WTC11 (cell line): ENCODE measurements at regions not wholly inside any gene's neighbourhood (a gene's known extent, or its start where the extent isn't known, plus 50 kb on each side); places are given as distances from the start of the nearest gene placed in this dataset.

Experiments
- ATAC-seq: fragments of 200-7000 bp; cut with Tn5 transposase; 2 replicates; pipeline ENCODE4 v1.10.0; 2021; ENCODE audit warnings: mild to moderate bottlenecking, moderate library complexity
- CTCF ChIA-PET: fragments of 300-600 bp; sonication (Branson Sonifier 250); formaldehyde crosslinking; loops from one replicate; lab custom pipeline; 2021; ENCODE audit warnings: antibody characterized with exemption; lab: Charles Lee
- POLR2A ChIA-PET: fragments of 350-600 bp; sonication (Branson Sonifier 250); formaldehyde crosslinking; loops from one replicate; lab custom pipeline; 2021; ENCODE audit warnings: antibody characterized with exemption; lab: Charles Lee
- DNase-seq: peaks from one replicate; pipeline ENCODE4 v3.0.0; 2021; ENCODE audit warnings: low spot score
- H3K27ac Mint-ChIP-seq: 2 replicates; pipeline ENCODE4 v1.8.0; 2021; ENCODE audit warnings: mixed read lengths
- H3K27me3 Mint-ChIP-seq: 2 replicates; pipeline ENCODE4 v1.8.0; 2021; ENCODE audit warnings: low read depth, mild to moderate bottlenecking, moderate library complexity, mixed read lengths
- H3K36me3 Mint-ChIP-seq: 2 replicates; pipeline ENCODE4 v1.8.0; 2021; ENCODE audit warnings: mixed read lengths
- H3K4me1 Mint-ChIP-seq: 2 replicates; pipeline ENCODE4 v1.8.0; 2022; ENCODE audit warnings: mixed read lengths
- H3K4me3 Mint-ChIP-seq: 2 replicates; pipeline ENCODE4 v1.8.0; 2021; ENCODE audit warnings: mild to moderate bottlenecking, moderate library complexity, mixed read lengths
- H3K9me3 Mint-ChIP-seq: 2 replicates; pipeline ENCODE4 v1.8.0; 2021; ENCODE audit warnings: mixed read lengths
- ARID4B ChIP-seq: sonication (generic); formaldehyde crosslinking; IDR thresholded peaks from 2 replicates; pipeline ENCODE4 v1.8.0; 2023; ENCODE audit warnings: missing genetic modification reagents, mild to moderate bottlenecking, borderline replicate concordance
- ELF4 ChIP-seq: sonication (generic); formaldehyde crosslinking; IDR thresholded peaks from 2 replicates; pipeline ENCODE4 v1.8.1; 2022; ENCODE audit warnings: low read depth, mild to moderate bottlenecking, moderate library complexity, missing genetic modification reagents
- FOXJ3 ChIP-seq: sonication (generic); formaldehyde crosslinking; IDR thresholded peaks from 2 replicates; pipeline ENCODE4 v1.9.0; 2021; ENCODE audit warnings: missing genetic modification reagents, mild to moderate bottlenecking, borderline replicate concordance
- GRHL2 ChIP-seq: fragments of 250-450 bp; sonication (Bioruptor Pico); IDR thresholded peaks from 2 replicates; pipeline ENCODE4 v1.8.0; 2022; ENCODE audit warnings: mild to moderate bottlenecking, moderate library complexity; ENCODE audit not compliant: insufficient replicate concordance, severe bottlenecking
- GTF2I ChIP-seq: fragments of 250-450 bp; sonication (Bioruptor Pico); conservative IDR thresholded peaks from 2 replicates; pipeline ENCODE4 v1.4.0; 2021; ENCODE audit warnings: mild to moderate bottlenecking
- HMGA2 ChIP-seq: fragments of 250-450 bp; sonication (Bioruptor Pico); IDR thresholded peaks from 2 replicates; pipeline ENCODE4 v1.4.0; 2021; ENCODE audit warnings: mild to moderate bottlenecking, moderate library complexity
- KAT7 ChIP-seq: sonication (generic); formaldehyde crosslinking; IDR thresholded peaks from 2 replicates; pipeline ENCODE4 v1.8.1; 2023; ENCODE audit warnings: missing genetic modification reagents, mild to moderate bottlenecking, borderline replicate concordance
- MYBL2 ChIP-seq: sonication (generic); formaldehyde crosslinking; IDR thresholded peaks from 2 replicates; pipeline ENCODE4 v1.8.1; 2023; ENCODE audit warnings: mild to moderate bottlenecking, moderate library complexity, missing genetic modification reagents
- OVOL2 ChIP-seq: fragments of 250-450 bp; sonication (Bioruptor Pico); IDR thresholded peaks from 2 replicates; pipeline ENCODE4 v1.9.0; 2021; ENCODE audit warnings: mild to moderate bottlenecking, borderline replicate concordance
- RELA ChIP-seq: sonication (generic); formaldehyde crosslinking; IDR thresholded peaks from 2 replicates; pipeline ENCODE4 v1.8.1; 2022; ENCODE audit warnings: missing genetic modification reagents, mild to moderate bottlenecking, borderline replicate concordance
- TEAD4 ChIP-seq: sonication (generic); formaldehyde crosslinking; IDR thresholded peaks from 2 replicates; pipeline ENCODE4 v1.8.0; 2022; ENCODE audit warnings: mild to moderate bottlenecking, missing genetic modification reagents
- ZBTB21 ChIP-seq: sonication (generic); formaldehyde crosslinking; IDR thresholded peaks from 2 replicates; pipeline ENCODE4 v1.8.1; 2023; ENCODE audit warnings: mild to moderate bottlenecking, missing genetic modification reagents, borderline replicate concordance
- ZNF138 ChIP-seq: sonication (generic); formaldehyde crosslinking; conservative IDR thresholded peaks from 2 replicates; pipeline ENCODE4 v1.8.1; 2022; ENCODE audit warnings: mild to moderate bottlenecking, moderate library complexity, missing genetic modification reagents
- ZNF232 ChIP-seq: sonication (generic); formaldehyde crosslinking; IDR thresholded peaks from 2 replicates; pipeline ENCODE4 v1.8.0; 2022; ENCODE audit warnings: mild to moderate bottlenecking, missing genetic modification reagents
- ZNF416 ChIP-seq: fragments of 250-450 bp; sonication (Bioruptor Pico); IDR thresholded peaks from 2 replicates; pipeline ENCODE4 v1.9.0; 2021; ENCODE audit warnings: mild to moderate bottlenecking, inconsistent platforms
- TF ChIP-seq, protein P1 (sequence below): sonication (generic); formaldehyde crosslinking; IDR thresholded peaks from 2 replicates; pipeline ENCODE4 v1.8.1; 2023; ENCODE audit warnings: mild to moderate bottlenecking, missing genetic modification reagents, moderate library complexity
- TF ChIP-seq, protein P2 (sequence below): sonication (generic); formaldehyde crosslinking; IDR thresholded peaks from 2 replicates; pipeline ENCODE4 v1.8.1; 2023; ENCODE audit warnings: mild to moderate bottlenecking, missing genetic modification reagents
- TF ChIP-seq, protein P3 (sequence below): sonication (generic); formaldehyde crosslinking; IDR thresholded peaks from 2 replicates; pipeline ENCODE4 v1.8.0; 2022; ENCODE audit warnings: mild to moderate bottlenecking, missing genetic modification reagents
- TF ChIP-seq, protein P4 (sequence below): fragments of 250-450 bp; sonication (Bioruptor Pico); IDR thresholded peaks from 2 replicates; pipeline ENCODE4 v2.1.2; 2022; ENCODE audit warnings: mild to moderate bottlenecking, moderate library complexity
- TF ChIP-seq, protein P5 (sequence below): sonication (generic); formaldehyde crosslinking; IDR thresholded peaks from 2 replicates; pipeline ENCODE4 v1.8.1; 2022; ENCODE audit warnings: low read depth, mild to moderate bottlenecking, moderate library complexity, missing genetic modification reagents, borderline replicate concordance
- TF ChIP-seq, protein P6 (sequence below): sonication (generic); formaldehyde crosslinking; IDR thresholded peaks from 2 replicates; pipeline ENCODE4 v1.8.0; 2023; ENCODE audit warnings: mild to moderate bottlenecking, missing genetic modification reagents

GRCh38 chrY:15535131-15535530 is 1010.8 kb downstream of the NLGN4Y start (continued):
- no peak for TF ChIP-seq TEAD4
- TF ChIP-seq RELA (CRISPR knock-in tag): no peak
- TF ChIP-seq, protein P1, sequence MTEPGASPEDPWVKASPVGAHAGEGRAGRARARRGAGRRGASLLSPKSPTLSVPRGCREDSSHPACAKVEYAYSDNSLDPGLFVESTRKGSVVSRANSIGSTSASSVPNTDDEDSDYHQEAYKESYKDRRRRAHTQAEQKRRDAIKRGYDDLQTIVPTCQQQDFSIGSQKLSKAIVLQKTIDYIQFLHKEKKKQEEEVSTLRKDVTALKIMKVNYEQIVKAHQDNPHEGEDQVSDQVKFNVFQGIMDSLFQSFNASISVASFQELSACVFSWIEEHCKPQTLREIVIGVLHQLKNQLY (CRISPR knock-in tag): no peak
- TF ChIP-seq ZBTB21 (CRISPR knock-in tag): no peak
- TF ChIP-seq, protein P2, sequence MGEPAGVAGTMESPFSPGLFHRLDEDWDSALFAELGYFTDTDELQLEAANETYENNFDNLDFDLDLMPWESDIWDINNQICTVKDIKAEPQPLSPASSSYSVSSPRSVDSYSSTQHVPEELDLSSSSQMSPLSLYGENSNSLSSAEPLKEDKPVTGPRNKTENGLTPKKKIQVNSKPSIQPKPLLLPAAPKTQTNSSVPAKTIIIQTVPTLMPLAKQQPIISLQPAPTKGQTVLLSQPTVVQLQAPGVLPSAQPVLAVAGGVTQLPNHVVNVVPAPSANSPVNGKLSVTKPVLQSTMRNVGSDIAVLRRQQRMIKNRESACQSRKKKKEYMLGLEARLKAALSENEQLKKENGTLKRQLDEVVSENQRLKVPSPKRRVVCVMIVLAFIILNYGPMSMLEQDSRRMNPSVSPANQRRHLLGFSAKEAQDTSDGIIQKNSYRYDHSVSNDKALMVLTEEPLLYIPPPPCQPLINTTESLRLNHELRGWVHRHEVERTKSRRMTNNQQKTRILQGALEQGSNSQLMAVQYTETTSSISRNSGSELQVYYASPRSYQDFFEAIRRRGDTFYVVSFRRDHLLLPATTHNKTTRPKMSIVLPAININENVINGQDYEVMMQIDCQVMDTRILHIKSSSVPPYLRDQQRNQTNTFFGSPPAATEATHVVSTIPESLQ (CRISPR knock-in tag): no peak
- TF ChIP-seq, protein P3, sequence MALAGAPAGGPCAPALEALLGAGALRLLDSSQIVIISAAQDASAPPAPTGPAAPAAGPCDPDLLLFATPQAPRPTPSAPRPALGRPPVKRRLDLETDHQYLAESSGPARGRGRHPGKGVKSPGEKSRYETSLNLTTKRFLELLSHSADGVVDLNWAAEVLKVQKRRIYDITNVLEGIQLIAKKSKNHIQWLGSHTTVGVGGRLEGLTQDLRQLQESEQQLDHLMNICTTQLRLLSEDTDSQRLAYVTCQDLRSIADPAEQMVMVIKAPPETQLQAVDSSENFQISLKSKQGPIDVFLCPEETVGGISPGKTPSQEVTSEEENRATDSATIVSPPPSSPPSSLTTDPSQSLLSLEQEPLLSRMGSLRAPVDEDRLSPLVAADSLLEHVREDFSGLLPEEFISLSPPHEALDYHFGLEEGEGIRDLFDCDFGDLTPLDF (CRISPR knock-in tag): no peak

DNA sequence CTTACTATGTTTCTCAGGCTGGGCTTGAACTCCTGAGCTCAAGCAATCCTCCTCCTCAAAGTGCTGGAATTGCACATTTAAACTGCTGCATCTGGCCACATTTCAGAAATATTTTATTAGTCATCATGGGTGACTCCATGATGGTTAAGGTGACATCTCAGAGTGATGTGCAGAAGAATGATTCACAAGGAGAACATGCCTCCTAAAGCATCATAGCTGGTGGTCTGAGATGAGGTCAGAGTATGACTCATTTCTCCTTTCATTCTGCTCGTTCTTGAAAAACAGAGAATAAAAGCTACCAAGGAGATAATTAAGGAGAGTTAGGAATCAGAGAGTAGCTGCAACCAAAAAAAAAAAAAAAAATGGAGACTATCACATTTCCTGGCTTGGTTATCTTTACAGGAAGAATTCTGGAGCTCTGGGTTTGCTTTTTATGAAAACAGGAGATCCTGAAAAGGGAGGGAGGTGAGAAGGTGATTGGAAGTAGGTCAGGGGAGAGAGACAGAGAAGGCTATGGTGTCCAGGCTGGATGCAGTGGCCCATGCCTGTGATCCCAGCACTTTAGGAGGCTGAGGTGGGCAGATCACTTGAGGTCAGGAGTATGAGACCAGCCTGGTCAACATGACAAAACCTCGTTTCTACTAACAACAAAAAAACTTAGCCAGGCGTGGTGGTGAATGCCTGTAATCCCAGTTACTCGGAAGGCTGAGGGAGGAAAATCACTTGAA is 1011.6 kb downstream of the NLGN4Y start:
- H3K4me3 Mint-ChIP-seq: no peak overlapping the region
- H3K27ac Mint-ChIP-seq: no peak overlapping the region
- ATAC-seq (no peak), DNase-seq (no peak)
- peaks cover 3% of the 10 kb centered on the region for H3K27me3 Mint-ChIP-seq
- CTCF ChIA-PET: no interaction called here
- H3K9me3 Mint-ChIP-seq: peaks cover under 1% of the 10 kb centered on the region
- H3K4me1 Mint-ChIP-seq: peaks cover 20% of the 10 kb centered on the region
- POLR2A ChIA-PET: no interaction called here
- no peaks in the 10 kb centered on the region for H3K36me3 Mint-ChIP-seq
- TF ChIP-seq GTF2I (CRISPR knock-in tag): no peak
- no peak for TF ChIP-seq GRHL2 (CRISPR knock-in tag)
- TF ChIP-seq ZNF138 (CRISPR knock-in tag): no peak
- no peak for TF ChIP-seq ZNF416 (CRISPR knock-in tag)
- TF ChIP-seq ELF4 (CRISPR knock-in tag): no peak
- TF ChIP-seq, protein P4, sequence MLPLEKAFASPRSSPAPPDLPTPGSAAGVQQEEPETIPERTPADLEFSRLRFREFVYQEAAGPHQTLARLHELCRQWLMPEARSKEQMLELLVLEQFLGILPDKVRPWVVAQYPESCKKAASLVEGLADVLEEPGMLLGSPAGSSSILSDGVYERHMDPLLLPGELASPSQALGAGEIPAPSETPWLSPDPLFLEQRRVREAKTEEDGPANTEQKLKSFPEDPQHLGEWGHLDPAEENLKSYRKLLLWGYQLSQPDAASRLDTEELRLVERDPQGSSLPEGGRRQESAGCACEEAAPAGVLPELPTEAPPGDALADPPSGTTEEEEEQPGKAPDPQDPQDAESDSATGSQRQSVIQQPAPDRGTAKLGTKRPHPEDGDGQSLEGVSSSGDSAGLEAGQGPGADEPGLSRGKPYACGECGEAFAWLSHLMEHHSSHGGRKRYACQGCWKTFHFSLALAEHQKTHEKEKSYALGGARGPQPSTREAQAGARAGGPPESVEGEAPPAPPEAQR (CRISPR knock-in tag): no peak
- TF ChIP-seq OVOL2 (CRISPR knock-in tag): no peak
- no peak for TF ChIP-seq FOXJ3 (CRISPR knock-in tag)
- no peak for TF ChIP-seq TEAD4
- no peak for TF ChIP-seq HMGA2
- no peak for TF ChIP-seq KAT7
- TF ChIP-seq MYBL2: no peak
- no peak for TF ChIP-seq ZNF232 (CRISPR knock-in tag)
- TF ChIP-seq, protein P5, sequence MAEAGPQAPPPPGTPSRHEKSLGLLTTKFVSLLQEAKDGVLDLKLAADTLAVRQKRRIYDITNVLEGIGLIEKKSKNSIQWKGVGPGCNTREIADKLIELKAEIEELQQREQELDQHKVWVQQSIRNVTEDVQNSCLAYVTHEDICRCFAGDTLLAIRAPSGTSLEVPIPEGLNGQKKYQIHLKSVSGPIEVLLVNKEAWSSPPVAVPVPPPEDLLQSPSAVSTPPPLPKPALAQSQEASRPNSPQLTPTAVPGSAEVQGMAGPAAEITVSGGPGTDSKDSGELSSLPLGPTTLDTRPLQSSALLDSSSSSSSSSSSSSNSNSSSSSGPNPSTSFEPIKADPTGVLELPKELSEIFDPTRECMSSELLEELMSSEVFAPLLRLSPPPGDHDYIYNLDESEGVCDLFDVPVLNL (CRISPR knock-in tag): no peak
- TF ChIP-seq, protein P6, sequence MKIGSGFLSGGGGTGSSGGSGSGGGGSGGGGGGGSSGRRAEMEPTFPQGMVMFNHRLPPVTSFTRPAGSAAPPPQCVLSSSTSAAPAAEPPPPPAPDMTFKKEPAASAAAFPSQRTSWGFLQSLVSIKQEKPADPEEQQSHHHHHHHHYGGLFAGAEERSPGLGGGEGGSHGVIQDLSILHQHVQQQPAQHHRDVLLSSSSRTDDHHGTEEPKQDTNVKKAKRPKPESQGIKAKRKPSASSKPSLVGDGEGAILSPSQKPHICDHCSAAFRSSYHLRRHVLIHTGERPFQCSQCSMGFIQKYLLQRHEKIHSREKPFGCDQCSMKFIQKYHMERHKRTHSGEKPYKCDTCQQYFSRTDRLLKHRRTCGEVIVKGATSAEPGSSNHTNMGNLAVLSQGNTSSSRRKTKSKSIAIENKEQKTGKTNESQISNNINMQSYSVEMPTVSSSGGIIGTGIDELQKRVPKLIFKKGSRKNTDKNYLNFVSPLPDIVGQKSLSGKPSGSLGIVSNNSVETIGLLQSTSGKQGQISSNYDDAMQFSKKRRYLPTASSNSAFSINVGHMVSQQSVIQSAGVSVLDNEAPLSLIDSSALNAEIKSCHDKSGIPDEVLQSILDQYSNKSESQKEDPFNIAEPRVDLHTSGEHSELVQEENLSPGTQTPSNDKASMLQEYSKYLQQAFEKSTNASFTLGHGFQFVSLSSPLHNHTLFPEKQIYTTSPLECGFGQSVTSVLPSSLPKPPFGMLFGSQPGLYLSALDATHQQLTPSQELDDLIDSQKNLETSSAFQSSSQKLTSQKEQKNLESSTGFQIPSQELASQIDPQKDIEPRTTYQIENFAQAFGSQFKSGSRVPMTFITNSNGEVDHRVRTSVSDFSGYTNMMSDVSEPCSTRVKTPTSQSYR (CRISPR knock-in tag): no peak
- TF ChIP-seq RELA (CRISPR knock-in tag): no peak
- TF ChIP-seq ARID4B: no peak
